HG03432 (cell line): ENCODE measurements at regions not wholly inside any gene's neighbourhood (a gene's known extent, or its start where the extent isn't known, plus 50 kb on each side); places are given as distances from the start of the nearest gene placed in this dataset.
"Not testable (repeated sequence)": the region's sequence is repeated elsewhere in the genome, so short reads cannot be mapped to it uniquely, and the experiment has no call there.

Source experiments
- ATAC-seq: cut with Tn5 transposase; IDR thresholded peaks from one replicate; pipeline ENCODE4 v1.9.1; 2021; ENCODE audit warnings: mild to moderate bottlenecking, moderate library complexity; ENCODE audit not compliant: unreplicated experiment

- no peak for ATAC-seq
Observed at GRCh38 chr18:55763298-55763697, 175.3 kb upstream of the TCF4 start.

- no peak for ATAC-seq
Observed at GRCh38 chr18:55762424-55762823, 174.4 kb upstream of the TCF4 start.

GRCh38 chr18:55753643-55754263, 165.8 kb upstream of the TCF4 start:
- ATAC-seq, result no peak

GRCh38 chr18:55751476-55751875, 163.5 kb upstream of the TCF4 start:
- ATAC-seq, result no peak

- no peak for ATAC-seq
Observed at GRCh38 chr18:55748227-55748738, 160.3 kb upstream of the TCF4 start.

- no peak for ATAC-seq
Observed at GRCh38 chr18:55744206-55744605, 156.2 kb upstream of the TCF4 start.

GRCh38 chr18:55743736-55744135, 155.7 kb upstream of the TCF4 start:
- ATAC-seq, result no peak

- no peak for ATAC-seq
Observed at GRCh38 chr18:55743133-55743532, 155.1 kb upstream of the TCF4 start.

- no peak for ATAC-seq
Observed at GRCh38 chr18:55739488-55739887, 151.5 kb upstream of the TCF4 start.

- no peak for ATAC-seq
Observed at GRCh38 chr18:55738483-55739114, 150.6 kb upstream of the TCF4 start.

- no peak for ATAC-seq
Observed at GRCh38 chr18:55737781-55738468, 149.9 kb upstream of the TCF4 start.

- no peak for ATAC-seq
Observed at GRCh38 chr18:55737266-55737665, 149.3 kb upstream of the TCF4 start.

- no peak for ATAC-seq
Observed at GRCh38 chr18:55735969-55736368, 148.0 kb upstream of the TCF4 start.

- peak; percentile 44 for ATAC-seq
Observed at GRCh38 chr18:55735199-55735855, 147.3 kb upstream of the TCF4 start.

GRCh38 chr18:55732227-55733106, 144.5 kb upstream of the TCF4 start:
- ATAC-seq, result no peak

GRCh38 chr18:55731594-55732042, 143.6 kb upstream of the TCF4 start:
- no peak for ATAC-seq

GRCh38 chr18:55721006-55721405, 133.0 kb upstream of the TCF4 start:
- ATAC-seq, result not testable (repeated sequence)

- ATAC-seq, result no peak
Observed at GRCh38 chr18:55713707-55714106, 125.7 kb upstream of the TCF4 start.

- ATAC-seq, result no peak
Observed at GRCh38 chr18:55706898-55707297, 118.9 kb upstream of the TCF4 start.

- no peak for ATAC-seq
Observed at GRCh38 chr18:55699233-55699765, 111.3 kb upstream of the TCF4 start.
